K562 (cell line): ENCODE measurements at regions not wholly inside any gene's neighbourhood (a gene's known extent, or its start where the extent isn't known, plus 50 kb on each side); places are given as distances from the start of the nearest gene placed in this dataset.

Experiments
- FOS ChIP-seq: IDR thresholded peaks from 3 replicates; pipeline ENCODE4 v1.6.1; 2011; ENCODE audit not compliant: insufficient read length; ENCODE audit errors: extremely low read depth
- FOXK1 ChIP-seq: sonication (generic); formaldehyde crosslinking; IDR thresholded peaks from 2 replicates; pipeline ENCODE4 v1.8.0; 2022; ENCODE audit warnings: missing genetic modification reagents, mild to moderate bottlenecking, borderline replicate concordance
- TAL1 ChIP-seq: fragments of 450-650 bp; IDR thresholded peaks from 2 replicates; pipeline ENCODE4 v1.6.1; 2016; ENCODE audit warnings: mild to moderate bottlenecking
- TCF3 ChIP-seq: sonication (generic); formaldehyde crosslinking; IDR thresholded peaks from 2 replicates; pipeline ENCODE4 v1.4.0; 2020; ENCODE audit warnings: mild to moderate bottlenecking, missing genetic modification reagents
- TF ChIP-seq, protein P1 (sequence below): fragments of 250-450 bp; sonication (Bioruptor Pico); IDR thresholded peaks from 2 replicates; pipeline ENCODE4 v1.4.0; 2020; ENCODE audit warnings: mild to moderate bottlenecking, moderate library complexity
- TF ChIP-seq, protein P2 (sequence below), 3 experiments: IDR thresholded peaks in 2 of 3; conservative IDR thresholded peaks in 1 of 3; 2 replicates each; pipeline ENCODE4 v1.5.1; 2011 to 2012; ENCODE audit warnings: low read length in 3 of 3, mild to moderate bottlenecking in 3 of 3, control low read depth in 2 of 3, improper control_type of control experiment in 1 of 3, inconsistent platforms in 1 of 3, low read depth in 1 of 3, mixed read lengths in 1 of 3, moderate library complexity in 1 of 3; ENCODE audit not compliant: insufficient read depth in 2 of 3

DNA sequence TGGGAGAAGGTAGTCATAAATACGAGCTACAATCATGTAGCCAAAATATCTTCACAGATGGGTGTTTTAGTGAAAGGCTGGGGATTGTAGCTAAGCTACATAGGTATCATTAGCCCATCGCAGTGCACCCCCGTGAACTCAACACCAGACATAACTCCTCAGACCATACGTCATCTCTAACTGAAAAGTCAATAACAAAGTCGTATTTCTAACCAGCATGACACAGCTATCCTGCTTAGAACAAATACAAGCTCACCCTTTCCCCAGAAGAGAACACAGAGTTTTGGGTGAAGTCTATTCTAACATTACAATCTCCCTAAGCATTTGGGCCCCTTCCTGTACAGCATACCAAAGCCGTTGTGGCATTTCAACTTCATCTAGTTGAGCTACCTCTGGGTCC lies 636.6 kb upstream of the DPP6 start:
- TF ChIP-seq FOXK1 (CRISPR knock-in tag) = no peak
- no peak for TF ChIP-seq TCF3
- TF ChIP-seq, protein P1, sequence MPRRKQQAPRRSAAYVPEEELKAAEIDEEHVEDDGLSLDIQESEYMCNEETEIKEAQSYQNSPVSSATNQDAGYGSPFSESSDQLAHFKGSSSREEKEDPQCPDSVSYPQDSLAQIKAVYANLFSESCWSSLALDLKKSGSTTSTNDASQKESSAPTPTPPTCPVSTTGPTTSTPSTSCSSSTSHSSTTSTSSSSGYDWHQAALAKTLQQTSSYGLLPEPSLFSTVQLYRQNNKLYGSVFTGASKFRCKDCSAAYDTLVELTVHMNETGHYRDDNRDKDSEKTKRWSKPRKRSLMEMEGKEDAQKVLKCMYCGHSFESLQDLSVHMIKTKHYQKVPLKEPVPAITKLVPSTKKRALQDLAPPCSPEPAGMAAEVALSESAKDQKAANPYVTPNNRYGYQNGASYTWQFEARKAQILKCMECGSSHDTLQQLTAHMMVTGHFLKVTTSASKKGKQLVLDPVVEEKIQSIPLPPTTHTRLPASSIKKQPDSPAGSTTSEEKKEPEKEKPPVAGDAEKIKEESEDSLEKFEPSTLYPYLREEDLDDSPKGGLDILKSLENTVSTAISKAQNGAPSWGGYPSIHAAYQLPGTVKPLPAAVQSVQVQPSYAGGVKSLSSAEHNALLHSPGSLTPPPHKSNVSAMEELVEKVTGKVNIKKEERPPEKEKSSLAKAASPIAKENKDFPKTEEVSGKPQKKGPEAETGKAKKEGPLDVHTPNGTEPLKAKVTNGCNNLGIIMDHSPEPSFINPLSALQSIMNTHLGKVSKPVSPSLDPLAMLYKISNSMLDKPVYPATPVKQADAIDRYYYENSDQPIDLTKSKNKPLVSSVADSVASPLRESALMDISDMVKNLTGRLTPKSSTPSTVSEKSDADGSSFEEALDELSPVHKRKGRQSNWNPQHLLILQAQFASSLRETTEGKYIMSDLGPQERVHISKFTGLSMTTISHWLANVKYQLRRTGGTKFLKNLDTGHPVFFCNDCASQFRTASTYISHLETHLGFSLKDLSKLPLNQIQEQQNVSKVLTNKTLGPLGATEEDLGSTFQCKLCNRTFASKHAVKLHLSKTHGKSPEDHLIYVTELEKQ (CRISPR knock-in tag) = no peak
- TF ChIP-seq, protein P2, sequence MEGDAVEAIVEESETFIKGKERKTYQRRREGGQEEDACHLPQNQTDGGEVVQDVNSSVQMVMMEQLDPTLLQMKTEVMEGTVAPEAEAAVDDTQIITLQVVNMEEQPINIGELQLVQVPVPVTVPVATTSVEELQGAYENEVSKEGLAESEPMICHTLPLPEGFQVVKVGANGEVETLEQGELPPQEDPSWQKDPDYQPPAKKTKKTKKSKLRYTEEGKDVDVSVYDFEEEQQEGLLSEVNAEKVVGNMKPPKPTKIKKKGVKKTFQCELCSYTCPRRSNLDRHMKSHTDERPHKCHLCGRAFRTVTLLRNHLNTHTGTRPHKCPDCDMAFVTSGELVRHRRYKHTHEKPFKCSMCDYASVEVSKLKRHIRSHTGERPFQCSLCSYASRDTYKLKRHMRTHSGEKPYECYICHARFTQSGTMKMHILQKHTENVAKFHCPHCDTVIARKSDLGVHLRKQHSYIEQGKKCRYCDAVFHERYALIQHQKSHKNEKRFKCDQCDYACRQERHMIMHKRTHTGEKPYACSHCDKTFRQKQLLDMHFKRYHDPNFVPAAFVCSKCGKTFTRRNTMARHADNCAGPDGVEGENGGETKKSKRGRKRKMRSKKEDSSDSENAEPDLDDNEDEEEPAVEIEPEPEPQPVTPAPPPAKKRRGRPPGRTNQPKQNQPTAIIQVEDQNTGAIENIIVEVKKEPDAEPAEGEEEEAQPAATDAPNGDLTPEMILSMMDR (IDR thresholded peaks at IDR 0.05 in 2 of 3, conservative IDR thresholded peaks at IDR 0.05 in 1 of 3; ENCODE audit: insufficient read depth in 2 of 3, low read depth in 1 of 3, low read length in 3 of 3) = no peak
- TF ChIP-seq FOS = no peak
- no peak for TF ChIP-seq TAL1
